ENCODE measurements at regions not wholly inside any gene's neighbourhood (a gene's known extent, or its start where the extent isn't known, plus 50 kb on each side); places are given as distances from the start of the nearest gene placed in this dataset.

GRCh38 chr10:78894089-78894840 is 174.5 kb upstream of the ZMIZ1 start:
- DNase-seq (ENCODE audit: insufficient read length, low spot score) (no peak), FAIRE-seq (no peak)

- DNase-seq (ENCODE audit: insufficient read length, low spot score) = no peak
- no peak for FAIRE-seq
These were observed 173.9 kb upstream of the ZMIZ1 start for GRCh38 chr10:78894841-78895195.

GRCh38 chr10:78895469-78895868 is 173.3 kb upstream of the ZMIZ1 start:
- no peak for FAIRE-seq
- DNase-seq (ENCODE audit: insufficient read length, low spot score) = no peak

GRCh38 chr10:78896159-78896928 is 172.4 kb upstream of the ZMIZ1 start:
- FAIRE-seq = no peak
- no peak for DNase-seq (ENCODE audit: insufficient read length, low spot score)

- no peak for FAIRE-seq
- no peak for DNase-seq (ENCODE audit: insufficient read length, low spot score)
These were observed 170.2 kb upstream of the ZMIZ1 start for GRCh38 chr10:78898341-78899097.

- no peak for FAIRE-seq
- no peak for DNase-seq (ENCODE audit: insufficient read length, low spot score)
These were observed 169.5 kb upstream of the ZMIZ1 start for GRCh38 chr10:78899098-78899754.

- FAIRE-seq (no peak), DNase-seq (ENCODE audit: insufficient read length, low spot score) (no peak)
These were observed 168.6 kb upstream of the ZMIZ1 start for GRCh38 chr10:78899996-78900714.

- no peak for FAIRE-seq
- DNase-seq (ENCODE audit: insufficient read length, low spot score) = no peak
These were observed 167.9 kb upstream of the ZMIZ1 start for GRCh38 chr10:78900715-78901430.

- DNase-seq (ENCODE audit: insufficient read length, low spot score) (no peak), FAIRE-seq (no peak)
These were observed 167.1 kb upstream of the ZMIZ1 start for GRCh38 chr10:78901694-78902093.

GRCh38 chr10:78902815-78903214 is 166.0 kb upstream of the ZMIZ1 start:
- FAIRE-seq (no peak), DNase-seq (ENCODE audit: insufficient read length, low spot score) (no peak)

GRCh38 chr10:78903341-78903940 is 165.3 kb upstream of the ZMIZ1 start:
- DNase-seq (ENCODE audit: insufficient read length, low spot score) = no peak
- FAIRE-seq = no peak

GRCh38 chr10:78904196-78904595 is 164.6 kb upstream of the ZMIZ1 start:
- FAIRE-seq = no peak
- no peak for DNase-seq (ENCODE audit: insufficient read length, low spot score)

- FAIRE-seq (no peak), DNase-seq (ENCODE audit: insufficient read length, low spot score) (no peak)
These were observed 163.5 kb upstream of the ZMIZ1 start for GRCh38 chr10:78905015-78905956.

- DNase-seq (ENCODE audit: insufficient read length, low spot score) (no peak), FAIRE-seq (no peak)
These were observed 162.8 kb upstream of the ZMIZ1 start for GRCh38 chr10:78905957-78906308.

- FAIRE-seq = no peak
- no peak for DNase-seq (ENCODE audit: insufficient read length, low spot score)
These were observed 161.9 kb upstream of the ZMIZ1 start for GRCh38 chr10:78906734-78907390.

GRCh38 chr10:78907551-78908211 is 161.1 kb upstream of the ZMIZ1 start:
- DNase-seq (ENCODE audit: insufficient read length, low spot score) (no peak), FAIRE-seq (no peak)

- DNase-seq (ENCODE audit: insufficient read length, low spot score) = no peak
- FAIRE-seq = no peak
These were observed 159.5 kb upstream of the ZMIZ1 start for GRCh38 chr10:78909221-78909620.

Data from GM19239 (cell line).